ENCODE measurements at regions not wholly inside any gene's neighbourhood (a gene's known extent, or its start where the extent isn't known, plus 50 kb on each side); places are given as distances from the start of the nearest gene placed in this dataset.

DNA sequence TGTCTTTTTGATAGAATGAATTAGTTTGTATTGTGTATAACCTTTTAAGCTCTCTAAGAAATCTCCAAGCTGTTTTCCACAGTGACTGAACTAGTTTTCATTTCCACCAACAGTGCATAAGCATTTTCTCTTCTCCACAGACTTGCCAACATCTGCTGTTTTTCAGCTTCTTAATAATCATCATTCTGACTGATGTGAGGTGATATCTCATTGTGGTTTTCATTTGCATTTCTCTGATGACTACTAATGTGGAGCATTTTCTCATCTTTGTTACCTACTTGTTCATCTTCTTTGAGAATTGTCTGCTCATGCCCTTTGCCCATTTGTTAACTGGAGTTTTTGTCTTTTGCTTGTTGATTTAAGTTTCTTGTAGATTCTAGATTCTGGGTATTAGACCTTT is 777.5 kb downstream of the OTOL1 start:
- H3K9me2 ChIP-seq (ENCODE audit: insufficient read depth, low read length): no peaks in the 10 kb centered on the region
- no peaks in the 10 kb centered on the region for H3K36me3 ChIP-seq (ENCODE audit: insufficient read depth, low read length)
- intact Hi-C loops (cut with micrococcal nuclease; ENCODE audit: unreplicated experiment): no loop called here
- H3K9me3 ChIP-seq (ENCODE audit: low read length): no peaks in the 10 kb centered on the region
- no peaks in the 10 kb centered on the region for H3K4me1 ChIP-seq (ENCODE audit: insufficient read depth, low read length, poor library complexity, severe bottlenecking)
- POLR2A ChIA-PET: interaction anchor here (0.9 kb wide), 1 partner anchor 28 kb away, joined by 3 read pairs; no protein-coding TSS in a partner anchor
- DNase-seq (ENCODE audit: low spot score): no peak
- TF ChIP-seq EZH2phosphoT487 (IDR thresholded peaks at IDR 0.05; ENCODE audit: borderline replicate concordance, low read depth, low read length): no peak
- TF ChIP-seq, protein P1, sequence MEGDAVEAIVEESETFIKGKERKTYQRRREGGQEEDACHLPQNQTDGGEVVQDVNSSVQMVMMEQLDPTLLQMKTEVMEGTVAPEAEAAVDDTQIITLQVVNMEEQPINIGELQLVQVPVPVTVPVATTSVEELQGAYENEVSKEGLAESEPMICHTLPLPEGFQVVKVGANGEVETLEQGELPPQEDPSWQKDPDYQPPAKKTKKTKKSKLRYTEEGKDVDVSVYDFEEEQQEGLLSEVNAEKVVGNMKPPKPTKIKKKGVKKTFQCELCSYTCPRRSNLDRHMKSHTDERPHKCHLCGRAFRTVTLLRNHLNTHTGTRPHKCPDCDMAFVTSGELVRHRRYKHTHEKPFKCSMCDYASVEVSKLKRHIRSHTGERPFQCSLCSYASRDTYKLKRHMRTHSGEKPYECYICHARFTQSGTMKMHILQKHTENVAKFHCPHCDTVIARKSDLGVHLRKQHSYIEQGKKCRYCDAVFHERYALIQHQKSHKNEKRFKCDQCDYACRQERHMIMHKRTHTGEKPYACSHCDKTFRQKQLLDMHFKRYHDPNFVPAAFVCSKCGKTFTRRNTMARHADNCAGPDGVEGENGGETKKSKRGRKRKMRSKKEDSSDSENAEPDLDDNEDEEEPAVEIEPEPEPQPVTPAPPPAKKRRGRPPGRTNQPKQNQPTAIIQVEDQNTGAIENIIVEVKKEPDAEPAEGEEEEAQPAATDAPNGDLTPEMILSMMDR (conservative IDR thresholded peaks at IDR 0.05; ENCODE audit: low read length): no peak
- CTCF ChIA-PET (ENCODE audit: unreplicated experiment): no interaction called here
- no peak overlapping the region for H3K27ac ChIP-seq (ENCODE audit: low read depth, low read length, poor library complexity, severe bottlenecking)
- no peaks in the 10 kb centered on the region for H4K20me1 ChIP-seq (ENCODE audit: insufficient read depth, low read length)
- no peak overlapping the region for H3K4me3 ChIP-seq (ENCODE audit: low read depth, low read length, poor library complexity, severe bottlenecking)
- no peak overlapping the region for H3K4me2 ChIP-seq (ENCODE audit: low read length)
- no peak overlapping the region for H2AFZ ChIP-seq (ENCODE audit: low read length)
- H3K79me2 ChIP-seq (ENCODE audit: insufficient read depth, low read depth, low read length): no peaks in the 10 kb centered on the region
- BruUV-seq (replicated peaks): no TSS peak

- no TSS peak for BruUV-seq (replicated peaks)
- H3K4me2 ChIP-seq (ENCODE audit: low read length): no peak overlapping the region
- intact Hi-C loops (cut with micrococcal nuclease; ENCODE audit: unreplicated experiment): no loop called here
- H3K36me3 ChIP-seq (ENCODE audit: insufficient read depth, low read length): no peaks in the 10 kb centered on the region
- ChIA-PET POLR2A (interaction anchor here (0.6 kb wide), 1 partner anchor 626 kb away, joined by 3 read pairs; no protein-coding TSS in a partner anchor), CTCF (ENCODE audit: unreplicated experiment) (no interaction called here)
- no peak for DNase-seq (ENCODE audit: low spot score)
- H3K4me1 ChIP-seq (ENCODE audit: insufficient read depth, low read length, poor library complexity, severe bottlenecking): no peaks in the 10 kb centered on the region
- TF ChIP-seq, protein P1 (conservative IDR thresholded peaks at IDR 0.05; ENCODE audit: low read length): no peak
- no peak for TF ChIP-seq EZH2phosphoT487 (IDR thresholded peaks at IDR 0.05; ENCODE audit: borderline replicate concordance, low read depth, low read length)
- H3K79me2 ChIP-seq (ENCODE audit: insufficient read depth, low read depth, low read length): no peaks in the 10 kb centered on the region
- H2AFZ ChIP-seq (ENCODE audit: low read length): no peak overlapping the region
- H3K4me3 ChIP-seq (ENCODE audit: low read depth, low read length, poor library complexity, severe bottlenecking): no peak overlapping the region
- no peaks in the 10 kb centered on the region for H3K9me3 ChIP-seq (ENCODE audit: low read length)
- H3K9me2 ChIP-seq (ENCODE audit: insufficient read depth, low read length): no peaks in the 10 kb centered on the region
- no peaks in the 10 kb centered on the region for H4K20me1 ChIP-seq (ENCODE audit: insufficient read depth, low read length)
- no peak overlapping the region for H3K27ac ChIP-seq (ENCODE audit: low read depth, low read length, poor library complexity, severe bottlenecking)
Observed at GRCh38 chr3:162278834-162279233, 782.2 kb downstream of the OTOL1 start.

- ChIA-PET CTCF (ENCODE audit: unreplicated experiment) (no interaction called here), POLR2A (no interaction called here)
- DNase-seq (ENCODE audit: low spot score): no peak
- Histone ChIP-seq H2AFZ (ENCODE audit: low read length) (no peak overlapping the region), H3K4me2 (ENCODE audit: low read length) (no peak overlapping the region), H3K9me2 (ENCODE audit: insufficient read depth, low read length) (no peaks in the 10 kb centered on the region), H3K79me2 (ENCODE audit: insufficient read depth, low read depth, low read length) (no peaks in the 10 kb centered on the region), H3K4me1 (ENCODE audit: insufficient read depth, low read length, poor library complexity, severe bottlenecking) (no peaks in the 10 kb centered on the region), H3K27ac (ENCODE audit: low read depth, low read length, poor library complexity, severe bottlenecking) (no peak overlapping the region), H3K9me3 (ENCODE audit: low read length) (no peaks in the 10 kb centered on the region), H3K36me3 (ENCODE audit: insufficient read depth, low read length) (no peaks in the 10 kb centered on the region), H4K20me1 (ENCODE audit: insufficient read depth, low read length) (no peaks in the 10 kb centered on the region), H3K4me3 (ENCODE audit: low read depth, low read length, poor library complexity, severe bottlenecking) (no peak overlapping the region)
- intact Hi-C loops (cut with micrococcal nuclease; ENCODE audit: unreplicated experiment): no loop called here
- TF ChIP-seq EZH2phosphoT487 (IDR thresholded peaks at IDR 0.05; ENCODE audit: borderline replicate concordance, low read depth, low read length): no peak
- TF ChIP-seq, protein P1 (conservative IDR thresholded peaks at IDR 0.05; ENCODE audit: low read length): no peak
- no TSS peak for BruUV-seq (replicated peaks)
Observed at GRCh38 chr3:162285259-162285658, 788.7 kb downstream of the OTOL1 start.

Data from OCI-LY7 (cell line).